GM12873 (cell line): ENCODE measurements at regions not wholly inside any gene's neighbourhood (a gene's known extent, or its start where the extent isn't known, plus 50 kb on each side); places are given as distances from the start of the nearest gene placed in this dataset.

ENCODE experiments used
- CTCF ChIP-seq: IDR thresholded peaks from 2 replicates; pipeline ENCODE4 v1.5.1; 2012; ENCODE audit warnings: low read depth, mild to moderate bottlenecking, moderate library complexity, low read length, control low read depth; ENCODE audit not compliant: insufficient read depth; ENCODE audit errors: missing control alignments

GRCh38 chr2:128432423-128432822 lies 113.8 kb upstream of the HS6ST1 start:
- no peak for TF ChIP-seq CTCF

DNA sequence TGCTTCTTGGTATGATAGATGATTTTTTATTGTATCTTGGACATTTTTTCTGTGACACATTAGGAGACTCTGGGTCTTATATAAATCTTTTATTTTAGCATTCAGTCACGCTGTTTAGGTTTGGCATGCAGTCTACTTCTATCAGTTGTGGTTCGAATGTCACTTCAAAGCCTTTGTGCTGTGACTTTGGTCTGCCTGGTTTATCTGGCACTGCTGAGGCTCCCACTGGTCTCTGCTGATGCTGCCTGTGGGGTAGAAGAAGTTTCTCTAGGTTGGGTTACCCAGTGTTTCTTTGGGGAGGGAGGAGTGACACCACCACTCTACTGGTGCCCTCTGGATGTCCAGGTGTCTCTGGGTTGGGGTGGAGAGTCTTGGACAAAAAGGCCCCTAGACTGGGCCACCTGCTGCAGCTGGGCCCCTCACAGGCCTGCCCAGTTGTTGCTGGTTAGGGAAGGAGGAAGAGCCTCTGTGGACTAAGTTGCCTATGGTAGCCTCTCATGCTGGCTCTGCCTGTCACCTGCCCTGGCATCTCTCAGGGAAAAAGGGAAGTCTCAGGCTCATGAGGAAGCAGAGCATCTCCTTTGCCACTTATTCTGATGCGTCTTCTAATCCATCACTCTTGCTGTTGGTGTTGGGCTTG lies 115.4 kb upstream of the HS6ST1 start:
- TF ChIP-seq CTCF: no peak

GRCh38 chr2:128435576-128436478 lies 117.2 kb upstream of the HS6ST1 start:
- no peak for TF ChIP-seq CTCF

DNA sequence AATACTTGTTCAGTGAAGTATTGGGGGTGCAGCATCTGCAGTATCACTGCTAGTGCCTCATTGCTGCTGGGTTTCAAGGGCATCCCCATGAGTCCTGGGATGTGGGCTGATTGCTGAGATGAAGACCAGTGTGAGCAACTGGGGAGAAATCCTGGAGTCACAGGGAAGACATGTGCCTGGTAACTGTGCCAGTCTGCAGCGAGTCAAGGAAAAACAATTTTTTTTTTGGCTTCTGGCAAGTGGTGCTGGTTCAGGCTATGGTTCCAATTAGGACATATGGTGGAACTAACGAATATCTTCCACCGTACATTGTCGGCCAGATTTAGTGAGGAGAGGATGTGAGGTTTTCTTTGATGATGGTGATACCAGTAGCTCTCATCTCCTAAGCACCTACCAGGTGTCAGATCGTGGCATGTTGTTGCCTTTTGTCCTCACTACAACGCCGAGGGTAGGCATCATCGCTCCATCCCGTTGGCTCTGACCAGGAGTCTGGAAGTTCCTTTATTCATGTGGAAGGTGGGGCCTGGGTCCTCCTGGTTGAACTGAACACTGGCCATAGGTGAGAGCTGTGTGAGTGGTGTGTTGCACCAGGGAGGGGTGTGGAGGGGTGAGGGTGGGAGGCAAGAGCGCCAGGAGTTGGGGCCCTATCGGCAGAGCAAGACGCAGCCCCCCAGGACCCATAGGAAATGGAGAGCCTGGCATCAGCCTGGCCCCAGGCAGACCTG lies 118.0 kb upstream of the HS6ST1 start:
- TF ChIP-seq CTCF: no peak

- no peak for TF ChIP-seq CTCF
These were observed 118.5 kb upstream of the HS6ST1 start for GRCh38 chr2:128437204-128437565.

- TF ChIP-seq CTCF: no peak
These were observed 119.4 kb upstream of the HS6ST1 start for GRCh38 chr2:128438091-128438490.

DNA sequence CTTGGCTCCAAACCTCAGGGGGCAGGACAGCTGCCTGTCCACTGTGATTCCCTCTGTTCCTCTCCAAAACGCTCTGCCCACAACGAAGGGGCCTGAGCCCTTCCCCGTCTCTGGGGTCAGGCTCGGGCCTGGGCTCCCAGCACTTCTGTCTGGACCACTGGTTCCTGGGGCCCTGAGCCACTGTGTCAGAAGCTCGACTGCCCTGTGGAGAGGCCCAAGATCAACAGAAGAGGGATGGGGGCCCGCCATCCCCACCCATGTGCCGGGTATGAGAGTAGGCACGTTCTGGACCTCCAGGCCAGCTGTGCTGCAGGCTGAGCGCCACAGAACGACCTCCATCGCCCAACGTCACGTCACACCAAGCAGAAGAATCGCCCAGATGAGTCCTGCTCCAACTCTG lies 119.9 kb upstream of the HS6ST1 start:
- TF ChIP-seq CTCF: no peak
